CD4-positive, alpha-beta T cell treated with Interleukin-12 subunit alpha and Interleukin-12 subunit beta, for 1 hour (primary cell): ENCODE measurements at regions not wholly inside any gene's neighbourhood (a gene's known extent, or its start where the extent isn't known, plus 50 kb on each side); places are given as distances from the start of the nearest gene placed in this dataset.

Source experiments
- DNase-seq: peaks from one replicate; pipeline ENCODE4 v3.0.0-alpha.2; 2020

- no peak for DNase-seq
These were observed 90.6 kb upstream of the PPP2R2D start for GRCh38 chr10:131810036-131810804.

- no peak for DNase-seq
These were observed 89.8 kb upstream of the PPP2R2D start for GRCh38 chr10:131810805-131811629.

- DNase-seq = no peak
These were observed 89.0 kb upstream of the PPP2R2D start for GRCh38 chr10:131811630-131812403.

- no peak for DNase-seq
These were observed 87.8 kb upstream of the PPP2R2D start for GRCh38 chr10:131812736-131813604.

- no peak for DNase-seq
These were observed 86.1 kb upstream of the PPP2R2D start for GRCh38 chr10:131814567-131815265.

- DNase-seq = no peak
These were observed 85.3 kb upstream of the PPP2R2D start for GRCh38 chr10:131815266-131816156.

GRCh38 chr10:131816157-131816775, 84.5 kb upstream of the PPP2R2D start:
- no peak for DNase-seq

- no peak for DNase-seq
These were observed 83.7 kb upstream of the PPP2R2D start for GRCh38 chr10:131816941-131817700.

GRCh38 chr10:131817866-131818509, 82.8 kb upstream of the PPP2R2D start:
- DNase-seq = no peak

- DNase-seq = no peak
These were observed 82.1 kb upstream of the PPP2R2D start for GRCh38 chr10:131818510-131819234.

GRCh38 chr10:131819241-131820072, 81.4 kb upstream of the PPP2R2D start:
- no peak for DNase-seq

GRCh38 chr10:131820626-131821025, 80.2 kb upstream of the PPP2R2D start:
- no peak for DNase-seq

- DNase-seq = no peak
These were observed 79.3 kb upstream of the PPP2R2D start for GRCh38 chr10:131821378-131822012.

GRCh38 chr10:131822013-131822691, 78.7 kb upstream of the PPP2R2D start:
- no peak for DNase-seq

- DNase-seq = no peak
These were observed 78.0 kb upstream of the PPP2R2D start for GRCh38 chr10:131822692-131823245.
